H54 (cell line): ENCODE measurements at regions not wholly inside any gene's neighbourhood (a gene's known extent, or its start where the extent isn't known, plus 50 kb on each side); places are given as distances from the start of the nearest gene placed in this dataset.
A peak's percentile ranks its signal among the peaks of the same experiment; 100 is the strongest.

Experiments used
- DNase-seq: peaks from one replicate; pipeline ENCODE4 v3.0.0; 2011; ENCODE audit warnings: low spot score, mixed read lengths; ENCODE audit not compliant: insufficient read length
- FAIRE-seq: peaks from 3 replicates; lab custom pipeline; 2011; peaks lifted over from hg19 to GRCh38; lab: Jason Lieb, UNC
- POLR2A ChIP-seq: IDR thresholded peaks from 2 replicates; pipeline ENCODE4 v1.6.1; 2011; ENCODE audit warnings: low read depth, mild to moderate bottlenecking, low read length

DNA sequence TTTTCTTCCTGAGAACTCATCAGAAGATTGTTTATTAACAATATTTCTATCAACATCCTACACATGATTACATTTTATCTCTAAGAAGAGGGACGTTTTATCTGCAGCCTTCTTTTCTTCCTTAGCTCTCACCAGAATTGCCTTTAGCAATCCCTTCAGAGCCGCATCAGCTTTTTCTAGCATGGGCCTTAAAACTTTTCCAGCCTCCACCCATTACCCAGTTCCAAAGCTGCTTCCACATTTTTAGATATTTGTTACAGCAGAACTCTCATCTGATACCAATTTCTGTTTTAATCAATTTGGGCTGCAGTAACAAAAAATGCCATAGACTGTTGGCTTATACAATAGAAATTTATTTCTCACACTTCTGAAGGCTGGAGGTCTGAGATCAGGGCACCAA lies 281.5 kb downstream of the THBS2 start:
- DNase-seq (no peak), FAIRE-seq (no peak)
- no peak for TF ChIP-seq POLR2A

DNA sequence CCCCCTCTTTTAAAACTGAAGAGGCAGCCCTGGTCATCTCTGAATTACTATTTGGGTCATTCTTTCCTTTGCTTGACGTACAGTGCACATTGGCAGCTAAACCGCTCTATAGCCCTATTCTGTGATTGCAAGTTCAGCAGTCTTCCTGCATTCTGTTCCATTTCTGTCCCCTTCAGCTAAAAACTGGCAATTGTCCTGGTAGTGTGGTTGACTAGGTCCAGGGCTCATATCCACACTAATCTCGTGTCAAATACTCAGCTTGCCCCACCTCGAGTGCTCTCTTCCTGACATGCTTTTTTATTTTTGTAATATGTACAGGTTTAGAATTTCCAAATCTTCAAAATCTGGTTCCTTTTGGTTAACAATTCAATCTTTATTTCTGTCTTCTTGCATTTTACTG lies 282.1 kb downstream of the THBS2 start:
- TF ChIP-seq POLR2A, result no peak
- no peak for FAIRE-seq
- DNase-seq, result no peak

DNA sequence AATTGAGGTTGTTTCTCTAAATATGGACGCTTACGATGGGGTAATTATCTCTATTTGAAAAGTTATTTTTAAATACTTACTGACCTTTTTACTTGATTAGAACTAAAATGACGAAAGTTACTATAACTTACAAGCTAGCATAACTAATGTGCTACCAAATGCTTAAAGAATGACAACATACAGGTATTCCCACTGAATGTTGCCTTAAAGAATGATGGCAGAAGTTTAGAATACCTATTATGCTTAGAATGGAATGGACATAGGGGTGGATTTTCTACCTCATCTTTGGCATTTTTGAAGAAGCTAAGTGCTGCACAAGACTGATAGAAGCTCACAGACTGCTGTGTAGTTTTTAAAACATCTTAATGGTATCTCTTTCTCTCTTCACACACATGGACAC lies 284.8 kb downstream of the THBS2 start:
- no peak for TF ChIP-seq POLR2A
- no peak for DNase-seq
- no peak for FAIRE-seq

DNA sequence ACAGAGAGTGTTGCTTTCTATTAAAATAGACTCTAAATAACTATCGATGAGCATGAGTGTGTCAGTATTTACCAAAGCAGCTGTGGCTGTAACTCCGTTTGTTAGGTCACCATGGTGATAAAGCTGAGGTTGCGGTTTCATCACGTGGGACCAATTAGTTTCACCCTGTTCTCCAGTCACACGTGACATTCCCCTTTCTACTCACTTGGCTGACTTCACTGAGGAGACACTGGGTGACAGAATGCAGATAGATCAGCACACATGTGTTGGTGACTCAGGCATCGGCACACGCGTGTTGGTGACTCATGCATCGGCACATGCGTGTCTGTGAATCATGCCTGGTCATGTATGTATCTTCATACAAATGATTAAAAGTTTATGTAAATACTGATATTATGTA lies 285.4 kb downstream of the THBS2 start:
- FAIRE-seq, result no peak
- TF ChIP-seq POLR2A, result no peak
- no peak for DNase-seq

DNA sequence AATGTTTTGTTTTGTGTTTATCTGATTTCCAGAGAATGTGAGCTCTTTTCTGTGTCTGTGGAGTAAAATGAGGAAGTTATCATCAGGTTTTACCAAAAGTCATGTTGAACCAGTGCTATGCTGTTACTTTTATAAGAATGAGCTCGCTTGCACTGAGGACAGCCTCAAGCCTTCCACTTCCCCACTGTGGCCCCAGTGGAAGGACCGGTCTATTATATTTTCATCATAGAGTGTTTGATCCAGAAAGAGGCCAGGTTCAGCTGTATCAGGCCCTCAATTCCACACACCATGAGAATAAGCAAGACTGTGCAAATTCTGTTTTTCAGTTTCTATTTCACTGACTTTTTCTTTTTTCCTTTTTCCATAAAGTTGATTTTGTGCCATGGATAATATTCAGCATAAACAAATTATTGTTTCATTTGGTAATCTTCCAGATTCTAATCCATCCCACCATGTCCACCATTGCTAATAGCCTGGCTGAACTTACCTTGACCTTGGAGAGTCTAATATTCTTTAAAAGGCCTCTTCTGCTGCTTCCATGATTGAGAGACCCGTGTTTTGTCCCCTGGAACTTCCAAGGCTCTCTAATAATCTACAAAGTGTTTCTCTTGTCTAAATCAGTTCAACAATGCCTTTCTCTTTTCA lies 286.2 kb downstream of the THBS2 start:
- FAIRE-seq (no peak), DNase-seq (no peak)
- TF ChIP-seq POLR2A, result no peak

DNA sequence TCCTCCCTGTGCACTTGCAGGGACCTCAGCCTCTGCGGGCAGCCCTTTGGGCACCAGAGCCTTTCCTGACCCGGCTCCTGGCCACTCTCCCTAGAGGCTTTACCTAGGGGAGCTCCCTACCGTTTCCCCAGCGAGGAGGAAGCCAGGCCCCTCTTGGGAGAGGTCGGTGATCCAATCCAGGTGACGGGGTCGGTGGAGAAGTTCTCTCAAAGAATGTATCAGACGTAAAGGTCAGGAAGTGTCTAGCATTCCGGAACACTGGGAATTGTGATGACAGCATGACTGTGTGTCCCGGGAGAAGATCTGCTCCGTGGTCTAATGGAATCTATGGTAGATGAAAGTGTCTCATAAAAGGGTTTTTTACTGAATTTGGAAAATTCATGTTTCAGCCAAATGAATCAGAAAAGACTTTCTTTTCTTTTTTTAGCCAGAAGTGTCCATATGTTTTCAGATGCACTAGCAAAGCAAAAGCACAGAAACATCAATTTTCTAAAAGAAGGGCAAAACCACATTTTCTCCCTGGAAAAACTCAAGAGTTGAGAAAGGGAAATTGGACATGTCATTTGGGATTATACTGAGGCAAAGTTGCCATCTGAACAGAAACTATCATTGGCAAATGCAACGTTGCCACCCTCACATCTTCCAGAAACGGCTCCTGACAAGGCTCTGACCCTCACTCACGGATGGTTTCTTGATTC lies 289.4 kb downstream of the THBS2 start:
- TF ChIP-seq POLR2A, result no peak
- no peak for DNase-seq
- no peak for FAIRE-seq

DNA sequence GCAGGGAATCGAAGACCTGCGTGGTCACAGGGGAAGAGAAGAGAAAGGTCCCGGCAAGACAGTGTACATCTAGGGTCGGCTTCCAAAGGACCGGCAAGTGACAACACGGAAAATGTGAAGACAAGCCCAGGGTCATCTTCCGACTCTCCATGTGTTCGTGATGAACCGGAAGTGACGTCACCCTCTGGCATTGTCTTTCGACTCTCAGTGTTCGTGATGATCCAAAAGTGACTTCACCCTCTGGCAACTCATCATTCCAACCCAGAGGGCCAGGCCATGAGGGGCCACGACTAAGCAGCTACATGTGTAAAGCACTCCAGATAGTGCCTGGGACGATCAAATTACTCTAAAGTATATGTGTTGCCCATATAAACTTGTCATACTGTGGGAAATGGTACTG lies 290.8 kb downstream of the THBS2 start:
- TF ChIP-seq POLR2A, result no peak
- no peak for FAIRE-seq
- no peak for DNase-seq

DNA sequence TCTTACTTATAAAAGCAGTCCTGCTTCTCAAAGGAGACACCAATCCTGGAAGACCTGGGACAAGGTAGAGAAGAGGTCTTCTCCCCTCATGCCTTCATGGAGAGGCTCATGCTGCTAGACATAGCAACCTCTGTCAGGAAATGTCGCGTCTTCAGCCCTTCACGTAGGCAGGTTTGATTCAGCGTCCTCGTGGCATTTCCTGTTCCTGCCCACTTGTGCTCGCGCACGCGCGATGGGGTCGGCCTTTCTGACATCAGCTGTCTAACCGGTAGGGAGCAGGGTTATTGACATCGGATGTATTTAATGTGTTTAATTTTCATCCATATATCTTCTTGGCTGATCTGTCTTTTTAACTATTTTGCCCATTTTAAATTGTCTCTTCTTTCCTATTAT lies 292.4 kb downstream of the THBS2 start:
- TF ChIP-seq POLR2A, result no peak
- no peak for DNase-seq
- no peak for FAIRE-seq

DNA sequence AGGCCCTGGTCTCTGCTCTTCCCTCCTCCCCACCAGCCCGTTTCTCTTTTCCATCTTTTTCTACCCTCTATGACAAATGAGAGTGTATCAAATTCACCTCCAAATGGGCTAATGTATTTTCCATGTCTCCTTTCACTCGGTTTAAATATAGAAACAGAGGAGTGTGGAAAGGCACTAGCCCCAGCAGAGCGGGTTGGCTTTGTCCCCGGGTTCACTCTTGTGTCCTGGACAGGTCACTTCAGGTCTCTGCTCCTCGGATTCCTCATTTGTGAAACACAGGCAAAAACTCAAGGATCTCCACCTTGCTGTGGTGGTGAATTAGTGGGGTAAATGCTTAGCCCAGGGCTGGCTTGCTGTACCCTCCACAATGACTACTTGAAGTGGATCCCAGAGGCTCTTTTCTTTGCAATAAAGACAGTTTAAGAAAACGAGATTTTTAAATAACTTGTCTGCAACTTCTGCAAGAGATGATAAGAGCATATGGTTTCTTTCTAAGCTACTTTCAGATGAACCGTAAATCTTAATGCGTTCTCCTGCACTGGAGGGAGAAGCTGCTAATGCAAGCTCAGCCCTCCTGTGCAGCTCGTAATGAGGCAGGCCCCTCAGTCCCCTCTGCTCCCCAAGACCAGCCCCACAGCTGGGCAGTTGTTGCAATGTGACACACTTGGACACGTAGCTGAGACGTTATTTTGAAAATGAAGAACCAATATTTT lies 292.9 kb downstream of the THBS2 start:
- DNase-seq (no peak), FAIRE-seq (no peak)
- TF ChIP-seq POLR2A, result no peak

DNA sequence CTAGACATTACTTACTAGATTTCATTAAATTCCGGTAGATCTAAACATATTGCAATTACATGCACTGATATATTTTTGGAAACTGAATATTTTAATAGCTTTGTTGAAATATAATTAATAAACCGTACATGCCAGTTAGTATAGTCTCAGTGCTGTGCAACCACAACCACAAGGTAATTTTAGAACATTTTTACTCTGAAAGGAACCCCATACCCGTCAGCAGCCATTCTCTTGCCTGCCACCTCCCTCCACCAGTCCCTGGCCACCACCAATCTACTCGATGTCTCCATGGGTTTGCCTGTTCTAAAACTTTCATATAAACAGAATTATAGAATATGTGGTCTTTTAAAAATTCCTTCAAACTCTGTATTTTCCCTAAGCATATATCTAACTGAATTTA lies 293.9 kb downstream of the THBS2 start:
- FAIRE-seq (no peak), DNase-seq (no peak)
- TF ChIP-seq POLR2A, result no peak

DNA sequence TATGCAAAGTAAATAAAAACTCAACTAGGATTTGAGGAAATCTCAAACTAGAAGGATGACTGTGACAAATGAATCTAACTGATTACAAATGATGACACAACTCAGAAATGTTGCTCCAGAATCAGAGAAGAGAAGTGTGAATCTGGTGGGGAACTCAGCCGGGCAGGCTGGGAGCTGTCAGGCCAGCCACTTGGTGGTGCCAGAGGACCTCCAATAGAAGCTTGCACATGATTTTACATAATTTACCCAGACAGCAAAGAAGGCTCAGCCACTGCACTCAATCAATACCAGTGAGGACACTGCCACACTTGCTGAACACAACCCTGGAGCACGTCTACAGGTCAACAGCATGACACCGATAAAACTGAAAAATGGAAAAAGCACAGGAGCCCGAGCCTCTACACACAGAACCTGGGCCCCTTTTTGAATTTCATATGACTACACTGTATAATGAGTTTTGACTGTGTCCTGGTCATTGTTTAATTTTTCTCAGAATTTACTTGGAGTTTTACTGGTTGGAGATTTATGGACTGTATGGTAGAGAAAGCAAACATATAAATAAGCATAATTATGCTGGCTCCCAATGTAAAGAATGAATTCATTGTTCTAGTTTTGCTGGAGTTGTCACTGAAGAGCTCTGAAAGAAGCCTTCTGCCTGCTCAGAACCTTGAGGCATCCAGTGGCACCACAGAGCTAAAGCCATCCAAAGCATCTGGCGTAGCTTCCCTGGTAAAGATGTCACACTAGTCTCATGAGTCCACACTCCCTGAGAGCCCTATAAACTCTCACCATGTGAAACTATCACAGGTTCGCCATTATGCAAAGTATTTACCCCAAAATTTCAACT lies 296.5 kb downstream of the THBS2 start:
- FAIRE-seq (no peak), DNase-seq (peak; percentile 33)
- no peak for TF ChIP-seq POLR2A

DNA sequence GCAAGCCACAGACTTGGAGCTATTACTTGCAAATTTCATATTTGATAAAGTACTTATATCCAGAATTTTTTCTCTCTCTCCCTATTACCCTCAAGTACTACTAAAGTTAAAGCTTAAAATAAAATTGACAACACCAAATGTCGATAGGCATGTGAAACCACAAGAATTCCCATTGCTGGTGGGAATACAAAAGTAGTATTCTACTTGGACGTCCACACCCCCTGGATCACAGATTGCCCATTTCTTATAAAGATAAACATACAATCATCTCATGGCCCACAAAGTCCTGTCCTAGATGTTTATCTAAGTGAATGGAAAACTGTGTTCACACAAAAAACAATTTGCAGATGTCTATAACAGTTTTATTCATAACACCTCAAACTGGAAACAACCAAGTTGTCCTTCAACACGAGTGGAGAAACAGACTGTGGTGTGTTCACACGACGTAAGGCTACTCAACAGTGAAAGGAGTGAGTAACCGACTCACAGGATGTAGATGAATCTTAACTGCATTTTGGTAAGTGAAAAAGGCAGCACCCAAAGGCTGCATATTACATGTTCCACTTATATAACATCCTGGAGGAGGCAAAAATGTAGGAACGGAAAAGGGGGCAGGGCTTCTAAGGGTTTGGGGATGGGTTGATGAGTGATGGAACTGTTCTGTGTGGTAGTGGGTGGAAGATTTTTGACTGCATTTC lies 297.4 kb downstream of the THBS2 start:
- no peak for TF ChIP-seq POLR2A
- FAIRE-seq, result no peak
- no peak for DNase-seq

DNA sequence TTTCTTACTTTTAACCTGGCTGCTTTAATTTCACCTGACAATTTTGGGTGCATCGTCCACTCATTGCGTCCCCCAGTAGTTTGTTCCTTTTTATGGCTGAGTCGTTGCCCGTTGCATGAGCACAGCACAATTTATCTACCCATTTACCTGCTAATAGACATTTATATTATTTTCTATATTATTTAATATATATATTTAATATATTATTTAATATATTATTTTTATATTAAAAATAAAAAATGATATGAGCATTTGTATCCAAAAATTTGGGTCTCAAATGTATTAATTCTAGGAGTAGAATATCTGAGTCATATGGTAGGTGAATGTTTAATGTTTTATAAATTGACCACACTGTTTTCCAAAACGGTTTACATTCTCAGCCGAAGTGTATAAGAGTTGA lies 300.2 kb downstream of the THBS2 start:
- TF ChIP-seq POLR2A, result no peak
- FAIRE-seq (no peak), DNase-seq (no peak)
